HL-60 (cell line): ENCODE measurements at regions not wholly inside any gene's neighbourhood (a gene's known extent, or its start where the extent isn't known, plus 50 kb on each side); places are given as distances from the start of the nearest gene placed in this dataset.

Experiments used
- DNase-seq, 2 experiments: peaks; one replicate each; pipeline ENCODE4 v3.0.0-alpha.2; 2010 to 2020; ENCODE audit warnings: low read depth in 1 of 2, low spot score in 1 of 2
- H3K27ac ChIP-seq: fragments of 250-450 bp; sonication (Bioruptor Pico); replicated peaks from 2 replicates; pipeline ENCODE4 v1.5.1; 2020; ENCODE audit warnings: mild to moderate bottlenecking, moderate library complexity
- H3K27me3 ChIP-seq: fragments of 250-450 bp; sonication (Bioruptor Pico); 2 replicates; pipeline ENCODE4 v1.5.1; 2021; ENCODE audit warnings: mild to moderate bottlenecking, moderate library complexity; ENCODE audit not compliant: insufficient read depth, poor library complexity, severe bottlenecking
- H3K4me3 ChIP-seq: replicated peaks from 2 replicates; pipeline ENCODE4 v1.5.1; 2011; ENCODE audit warnings: mild to moderate bottlenecking, control low read depth, low read length; ENCODE audit not compliant: insufficient read depth
- GABPA ChIP-seq: IDR thresholded peaks from 2 replicates; pipeline ENCODE4 v1.6.1; 2012; ENCODE audit warnings: low read depth
- POLR2AphosphoS5 ChIP-seq: IDR thresholded peaks from 2 replicates; pipeline ENCODE4 v1.6.1; 2012; ENCODE audit warnings: low read depth
- SPI1 ChIP-seq: IDR thresholded peaks from 2 replicates; pipeline ENCODE4 v1.6.1; 2012; ENCODE audit warnings: low read depth, mild to moderate bottlenecking, borderline replicate concordance
- TF ChIP-seq, protein P1 (sequence below): IDR thresholded peaks from 2 replicates; pipeline ENCODE4 v1.6.1; 2012; ENCODE audit warnings: low read depth; ENCODE audit not compliant: insufficient replicate concordance
- TF ChIP-seq, protein P2 (sequence below): IDR thresholded peaks from one replicate; pipeline ENCODE4 v1.5.1; 2011; ENCODE audit warnings: low read length, control low read depth, inconsistent platforms; ENCODE audit not compliant: insufficient read depth

DNA sequence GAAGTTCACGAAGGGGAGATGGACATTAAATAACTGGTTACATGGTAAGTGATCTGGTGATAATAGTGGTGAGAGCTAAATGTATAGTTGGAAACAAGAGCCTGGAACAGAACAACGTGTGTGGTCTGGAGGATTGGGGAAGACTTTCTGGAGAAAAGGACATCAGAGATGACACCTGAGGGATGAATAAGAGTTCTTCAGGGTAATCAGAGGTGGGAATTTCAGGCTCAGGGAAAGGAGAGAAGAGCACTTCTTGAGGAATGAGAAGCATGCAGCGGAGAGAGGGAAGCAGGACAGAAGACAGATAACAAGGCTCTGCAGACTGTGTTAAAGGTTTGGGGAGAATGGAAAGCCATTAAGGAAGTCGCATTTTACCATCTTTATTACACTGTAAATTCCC is 450.7 kb downstream of the TNS1 start:
- no peak overlapping the region for H3K4me3 ChIP-seq
- no peak overlapping the region for H3K27ac ChIP-seq
- TF ChIP-seq, protein P1, sequence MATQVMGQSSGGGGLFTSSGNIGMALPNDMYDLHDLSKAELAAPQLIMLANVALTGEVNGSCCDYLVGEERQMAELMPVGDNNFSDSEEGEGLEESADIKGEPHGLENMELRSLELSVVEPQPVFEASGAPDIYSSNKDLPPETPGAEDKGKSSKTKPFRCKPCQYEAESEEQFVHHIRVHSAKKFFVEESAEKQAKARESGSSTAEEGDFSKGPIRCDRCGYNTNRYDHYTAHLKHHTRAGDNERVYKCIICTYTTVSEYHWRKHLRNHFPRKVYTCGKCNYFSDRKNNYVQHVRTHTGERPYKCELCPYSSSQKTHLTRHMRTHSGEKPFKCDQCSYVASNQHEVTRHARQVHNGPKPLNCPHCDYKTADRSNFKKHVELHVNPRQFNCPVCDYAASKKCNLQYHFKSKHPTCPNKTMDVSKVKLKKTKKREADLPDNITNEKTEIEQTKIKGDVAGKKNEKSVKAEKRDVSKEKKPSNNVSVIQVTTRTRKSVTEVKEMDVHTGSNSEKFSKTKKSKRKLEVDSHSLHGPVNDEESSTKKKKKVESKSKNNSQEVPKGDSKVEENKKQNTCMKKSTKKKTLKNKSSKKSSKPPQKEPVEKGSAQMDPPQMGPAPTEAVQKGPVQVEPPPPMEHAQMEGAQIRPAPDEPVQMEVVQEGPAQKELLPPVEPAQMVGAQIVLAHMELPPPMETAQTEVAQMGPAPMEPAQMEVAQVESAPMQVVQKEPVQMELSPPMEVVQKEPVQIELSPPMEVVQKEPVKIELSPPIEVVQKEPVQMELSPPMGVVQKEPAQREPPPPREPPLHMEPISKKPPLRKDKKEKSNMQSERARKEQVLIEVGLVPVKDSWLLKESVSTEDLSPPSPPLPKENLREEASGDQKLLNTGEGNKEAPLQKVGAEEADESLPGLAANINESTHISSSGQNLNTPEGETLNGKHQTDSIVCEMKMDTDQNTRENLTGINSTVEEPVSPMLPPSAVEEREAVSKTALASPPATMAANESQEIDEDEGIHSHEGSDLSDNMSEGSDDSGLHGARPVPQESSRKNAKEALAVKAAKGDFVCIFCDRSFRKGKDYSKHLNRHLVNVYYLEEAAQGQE = no peak
- TF ChIP-seq POLR2AphosphoS5 (no peak), SPI1 (no peak), GABPA (no peak)
- peaks cover 2% of the 10 kb centered on the region for H3K27me3 ChIP-seq
- no peak for DNase-seq

DNA sequence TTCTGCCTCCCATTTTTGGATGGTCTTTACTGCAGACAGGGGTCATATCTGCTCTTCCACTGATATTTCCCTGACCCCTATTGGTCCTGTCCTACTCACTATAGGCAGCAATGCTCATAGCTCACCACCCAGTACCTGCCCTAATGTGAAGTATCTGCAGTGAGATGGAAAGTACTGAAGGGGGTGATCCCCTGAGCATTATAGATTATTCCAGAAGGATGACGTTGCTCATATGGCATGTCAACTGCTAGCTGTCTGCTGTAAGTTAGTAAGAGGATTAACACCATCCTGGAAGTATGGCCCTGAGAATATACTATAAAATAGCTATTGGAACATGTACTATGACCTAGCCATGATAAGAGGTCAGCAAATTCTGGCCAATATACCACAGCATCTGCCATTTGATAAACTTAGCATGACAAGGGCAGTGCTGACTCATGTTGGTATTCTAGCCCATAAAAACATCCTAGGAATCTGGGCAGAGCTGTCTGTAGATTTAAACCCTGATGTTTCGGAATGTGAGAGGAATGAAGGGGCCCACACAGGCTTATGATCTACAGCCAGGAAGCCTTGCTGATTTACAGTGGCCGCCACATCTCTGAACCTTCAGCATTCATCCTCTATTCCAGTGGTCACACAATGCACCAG is 451.4 kb downstream of the TNS1 start:
- TF ChIP-seq SPI1 (no peak), POLR2AphosphoS5 (no peak), GABPA (no peak)
- TF ChIP-seq, protein P2, sequence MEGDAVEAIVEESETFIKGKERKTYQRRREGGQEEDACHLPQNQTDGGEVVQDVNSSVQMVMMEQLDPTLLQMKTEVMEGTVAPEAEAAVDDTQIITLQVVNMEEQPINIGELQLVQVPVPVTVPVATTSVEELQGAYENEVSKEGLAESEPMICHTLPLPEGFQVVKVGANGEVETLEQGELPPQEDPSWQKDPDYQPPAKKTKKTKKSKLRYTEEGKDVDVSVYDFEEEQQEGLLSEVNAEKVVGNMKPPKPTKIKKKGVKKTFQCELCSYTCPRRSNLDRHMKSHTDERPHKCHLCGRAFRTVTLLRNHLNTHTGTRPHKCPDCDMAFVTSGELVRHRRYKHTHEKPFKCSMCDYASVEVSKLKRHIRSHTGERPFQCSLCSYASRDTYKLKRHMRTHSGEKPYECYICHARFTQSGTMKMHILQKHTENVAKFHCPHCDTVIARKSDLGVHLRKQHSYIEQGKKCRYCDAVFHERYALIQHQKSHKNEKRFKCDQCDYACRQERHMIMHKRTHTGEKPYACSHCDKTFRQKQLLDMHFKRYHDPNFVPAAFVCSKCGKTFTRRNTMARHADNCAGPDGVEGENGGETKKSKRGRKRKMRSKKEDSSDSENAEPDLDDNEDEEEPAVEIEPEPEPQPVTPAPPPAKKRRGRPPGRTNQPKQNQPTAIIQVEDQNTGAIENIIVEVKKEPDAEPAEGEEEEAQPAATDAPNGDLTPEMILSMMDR = no peak
- TF ChIP-seq, protein P1 = no peak
- H3K27ac ChIP-seq = no peak overlapping the region
- no peak for DNase-seq
- H3K4me3 ChIP-seq = no peak overlapping the region
- peaks cover 2% of the 10 kb centered on the region for H3K27me3 ChIP-seq

DNA sequence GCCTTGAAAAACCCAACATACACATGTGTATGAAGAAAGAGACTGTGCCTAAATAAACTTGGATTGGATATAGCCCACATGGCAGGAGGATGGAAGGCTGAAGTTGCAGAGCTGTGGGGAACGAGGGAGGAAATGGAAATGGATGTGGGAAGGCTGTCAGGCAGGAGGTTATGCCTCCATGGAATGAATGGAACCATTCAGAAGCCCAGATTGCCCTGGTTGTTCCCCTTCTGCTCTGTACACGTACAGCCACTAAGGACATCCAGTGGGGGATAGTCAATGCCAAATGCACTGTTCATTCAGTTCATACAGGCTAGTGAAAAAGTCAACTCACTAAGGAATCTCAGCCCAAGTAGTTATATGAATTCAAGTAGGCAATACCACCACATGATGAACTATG is 463.7 kb downstream of the TNS1 start:
- H3K27me3 ChIP-seq = no peaks in the 10 kb centered on the region
- H3K4me3 ChIP-seq = no peak overlapping the region
- H3K27ac ChIP-seq = no peak overlapping the region
- TF ChIP-seq, protein P1 = no peak
- TF ChIP-seq, protein P2 = no peak
- TF ChIP-seq SPI1 (no peak), GABPA (no peak), POLR2AphosphoS5 (no peak)
- no peak for DNase-seq
